Fibroblast of lung (primary cell): ENCODE measurements at regions not wholly inside any gene's neighbourhood (a gene's known extent, or its start where the extent isn't known, plus 50 kb on each side); places are given as distances from the start of the nearest gene placed in this dataset.

ENCODE experiments used
- DNase-seq, 2 donors: peaks; one replicate each; pipeline versions ENCODE4 v3.0.0 to v3.0.0-alpha.2; 2010; ENCODE audit warnings: low read depth in 2 of 2
- H2AFZ ChIP-seq: 2 replicates; pipeline ENCODE4 v1.5.1; 2012; ENCODE audit warnings: low read length, control low read depth, inconsistent platforms
- H3K27ac ChIP-seq: 2 replicates; pipeline ENCODE4 v1.5.1; 2011; ENCODE audit warnings: low read length, control low read depth; ENCODE audit not compliant: insufficient read depth
- H3K27me3 ChIP-seq: 2 replicates; pipeline ENCODE4 v1.5.1; 2011; ENCODE audit warnings: mild to moderate bottlenecking, low read length; ENCODE audit not compliant: control insufficient read depth, insufficient read depth
- H3K36me3 ChIP-seq: 2 replicates; pipeline ENCODE4 v1.5.1; 2011; ENCODE audit warnings: low read length; ENCODE audit not compliant: control insufficient read depth, insufficient read depth
- H3K4me1 ChIP-seq: 2 replicates; pipeline ENCODE4 v1.5.1; 2011; ENCODE audit warnings: low read length; ENCODE audit not compliant: control insufficient read depth, insufficient read depth; ENCODE audit errors: extremely low read depth
- H3K4me2 ChIP-seq: 2 replicates; pipeline ENCODE4 v1.5.1; 2011; ENCODE audit warnings: low read length, control low read depth; ENCODE audit not compliant: insufficient read depth; ENCODE audit errors: extremely low read depth
- H3K4me3 ChIP-seq, 4 experiments: fragments of 200-600 bp in 1 of 4; sonication (generic) in 1 of 4; replicated peaks in 1 of 4; 2 replicates each; pipeline ENCODE4 v1.5.1; 2011 to 2016; ENCODE audit warnings: low read length in 4 of 4, low read depth in 3 of 4, mild to moderate bottlenecking in 3 of 4, control low read depth in 2 of 4, inconsistent platforms in 1 of 4, mixed read lengths in 1 of 4; ENCODE audit not compliant: insufficient read depth in 1 of 4; ENCODE audit errors: control extremely low read depth in 1 of 4
- H3K79me2 ChIP-seq: 2 replicates; pipeline ENCODE4 v1.5.1; 2012; ENCODE audit warnings: mild to moderate bottlenecking, low read length, inconsistent platforms; ENCODE audit not compliant: control insufficient read depth, insufficient read depth
- H3K9ac ChIP-seq: 2 replicates; pipeline ENCODE4 v1.5.1; 2011; ENCODE audit warnings: mild to moderate bottlenecking, low read length, control low read depth; ENCODE audit not compliant: insufficient read depth
- H3K9me3 ChIP-seq: 2 replicates; pipeline ENCODE4 v1.5.1; 2012; ENCODE audit warnings: low read depth, low read length; ENCODE audit not compliant: control insufficient read depth, insufficient read depth
- H4K20me1 ChIP-seq: 2 replicates; pipeline ENCODE4 v1.5.1; 2011; ENCODE audit warnings: low read length; ENCODE audit not compliant: control insufficient read depth, insufficient read depth; ENCODE audit errors: extremely low read depth
- EZH2 ChIP-seq: IDR thresholded peaks from 2 replicates; pipeline ENCODE4 v1.5.1; 2012; ENCODE audit warnings: low read length, control low read depth, mild to moderate bottlenecking; ENCODE audit errors: missing control alignments
- TF ChIP-seq, protein P1 (sequence below), 2 donors: IDR thresholded peaks in 1 of 2; conservative IDR thresholded peaks in 1 of 2; 1 replicate in 1 of 2; 2 replicates in 1 of 2; pipeline ENCODE4 v1.5.1; 2011 to 2012; ENCODE audit warnings: low read length in 2 of 2, control low read depth in 1 of 2, inconsistent platforms in 1 of 2, low read depth in 1 of 2, mild to moderate bottlenecking in 1 of 2

DNA sequence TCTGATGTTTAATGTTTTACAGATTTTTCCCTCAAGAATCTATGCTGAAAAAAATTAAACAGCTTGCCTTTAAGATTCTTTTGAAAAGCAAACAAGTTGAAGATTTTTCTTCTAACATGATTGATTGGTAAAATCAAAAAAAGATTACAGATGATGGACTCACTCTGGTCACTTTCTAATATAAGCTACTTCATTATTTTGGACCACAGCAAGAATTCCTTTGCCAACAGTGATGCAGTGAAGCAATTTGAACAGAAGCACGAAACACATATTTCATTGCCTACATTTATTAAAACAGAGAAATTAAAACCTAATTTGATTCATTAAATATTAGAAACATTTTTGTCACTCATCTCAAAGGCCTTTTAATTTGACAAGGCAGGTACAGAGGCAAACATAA lies 82.1 kb upstream of the SGCE start:
- Histone ChIP-seq H3K4me3 (no peak overlapping the region), H3K36me3 (no peaks in the 10 kb centered on the region), H4K20me1 (no peaks in the 10 kb centered on the region), H3K9ac (no peak overlapping the region), H3K4me1 (no peaks in the 10 kb centered on the region), H3K4me2 (no peak overlapping the region), H3K27ac (no peak overlapping the region), H3K27me3 (no peaks in the 10 kb centered on the region), H2AFZ (no peak overlapping the region), H3K9me3 (no peaks in the 10 kb centered on the region), H3K79me2 (no peaks in the 10 kb centered on the region)
- no peak for DNase-seq
- TF ChIP-seq EZH2 = no peak
- TF ChIP-seq, protein P1, sequence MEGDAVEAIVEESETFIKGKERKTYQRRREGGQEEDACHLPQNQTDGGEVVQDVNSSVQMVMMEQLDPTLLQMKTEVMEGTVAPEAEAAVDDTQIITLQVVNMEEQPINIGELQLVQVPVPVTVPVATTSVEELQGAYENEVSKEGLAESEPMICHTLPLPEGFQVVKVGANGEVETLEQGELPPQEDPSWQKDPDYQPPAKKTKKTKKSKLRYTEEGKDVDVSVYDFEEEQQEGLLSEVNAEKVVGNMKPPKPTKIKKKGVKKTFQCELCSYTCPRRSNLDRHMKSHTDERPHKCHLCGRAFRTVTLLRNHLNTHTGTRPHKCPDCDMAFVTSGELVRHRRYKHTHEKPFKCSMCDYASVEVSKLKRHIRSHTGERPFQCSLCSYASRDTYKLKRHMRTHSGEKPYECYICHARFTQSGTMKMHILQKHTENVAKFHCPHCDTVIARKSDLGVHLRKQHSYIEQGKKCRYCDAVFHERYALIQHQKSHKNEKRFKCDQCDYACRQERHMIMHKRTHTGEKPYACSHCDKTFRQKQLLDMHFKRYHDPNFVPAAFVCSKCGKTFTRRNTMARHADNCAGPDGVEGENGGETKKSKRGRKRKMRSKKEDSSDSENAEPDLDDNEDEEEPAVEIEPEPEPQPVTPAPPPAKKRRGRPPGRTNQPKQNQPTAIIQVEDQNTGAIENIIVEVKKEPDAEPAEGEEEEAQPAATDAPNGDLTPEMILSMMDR (conservative IDR thresholded peaks at IDR 0.05 in 1 of 2, IDR thresholded peaks at IDR 0.05 in 1 of 2; ENCODE audit: low read depth in 1 of 2, low read length in 2 of 2) = no peak

DNA sequence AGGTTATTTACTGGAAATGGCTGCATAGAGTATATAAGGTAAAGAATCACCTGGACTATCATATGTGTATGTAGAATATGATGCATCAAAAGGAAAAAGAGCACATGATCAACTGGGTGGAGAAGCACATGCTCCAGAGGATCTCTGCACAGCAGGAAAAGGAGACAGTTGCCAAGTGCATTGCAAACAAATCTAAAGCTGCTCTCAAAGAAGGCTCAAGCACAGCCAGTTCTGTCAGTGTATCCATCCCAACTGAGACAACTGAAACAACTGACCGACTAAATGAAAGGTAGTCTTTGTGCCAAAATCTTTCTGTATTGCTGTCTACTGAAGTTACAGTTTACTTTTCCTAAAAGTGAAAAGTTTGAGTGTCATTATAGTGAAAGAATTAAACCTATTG lies 83.2 kb upstream of the SGCE start:
- Histone ChIP-seq H2AFZ (no peak overlapping the region), H3K27ac (no peak overlapping the region), H3K27me3 (no peaks in the 10 kb centered on the region), H3K4me1 (no peaks in the 10 kb centered on the region), H4K20me1 (no peaks in the 10 kb centered on the region), H3K79me2 (no peaks in the 10 kb centered on the region), H3K9ac (no peak overlapping the region), H3K9me3 (no peaks in the 10 kb centered on the region), H3K4me2 (no peak overlapping the region), H3K36me3 (no peaks in the 10 kb centered on the region), H3K4me3 (no peak overlapping the region)
- no peak for TF ChIP-seq EZH2
- TF ChIP-seq, protein P1 (conservative IDR thresholded peaks at IDR 0.05 in 1 of 2, IDR thresholded peaks at IDR 0.05 in 1 of 2; ENCODE audit: low read depth in 1 of 2, low read length in 2 of 2) = no peak
- DNase-seq = no peak

- no peak overlapping the region for H2AFZ ChIP-seq
- TF ChIP-seq, protein P1 (conservative IDR thresholded peaks at IDR 0.05 in 1 of 2, IDR thresholded peaks at IDR 0.05 in 1 of 2; ENCODE audit: low read depth in 1 of 2, low read length in 2 of 2) = no peak
- no peak overlapping the region for H3K9ac ChIP-seq
- no peak overlapping the region for H3K4me3 ChIP-seq
- H3K9me3 ChIP-seq = no peaks in the 10 kb centered on the region
- H3K79me2 ChIP-seq = no peaks in the 10 kb centered on the region
- no peaks in the 10 kb centered on the region for H4K20me1 ChIP-seq
- no peaks in the 10 kb centered on the region for H3K27me3 ChIP-seq
- H3K4me2 ChIP-seq = no peak overlapping the region
- no peaks in the 10 kb centered on the region for H3K36me3 ChIP-seq
- no peaks in the 10 kb centered on the region for H3K4me1 ChIP-seq
- DNase-seq = no peak
- no peak overlapping the region for H3K27ac ChIP-seq
Measured at GRCh38 chr7:94740509-94740908, 84.6 kb upstream of the SGCE start.
